H54 (cell line): ENCODE measurements at regions not wholly inside any gene's neighbourhood (a gene's known extent, or its start where the extent isn't known, plus 50 kb on each side); places are given as distances from the start of the nearest gene placed in this dataset.
A peak's percentile ranks its signal among the peaks of the same experiment; 100 is the strongest.
"Not testable (repeated sequence)": the region's sequence is repeated elsewhere in the genome, so short reads cannot be mapped to it uniquely, and the experiment has no call there.

Source experiments
- DNase-seq: peaks from one replicate; pipeline ENCODE4 v3.0.0; 2011; ENCODE audit warnings: low spot score, mixed read lengths; ENCODE audit not compliant: insufficient read length
- FAIRE-seq: peaks from 3 replicates; lab custom pipeline; 2011; peaks lifted over from hg19 to GRCh38; lab: Jason Lieb, UNC
- POLR2A ChIP-seq: IDR thresholded peaks from 2 replicates; pipeline ENCODE4 v1.6.1; 2011; ENCODE audit warnings: low read depth, mild to moderate bottlenecking, low read length

DNA sequence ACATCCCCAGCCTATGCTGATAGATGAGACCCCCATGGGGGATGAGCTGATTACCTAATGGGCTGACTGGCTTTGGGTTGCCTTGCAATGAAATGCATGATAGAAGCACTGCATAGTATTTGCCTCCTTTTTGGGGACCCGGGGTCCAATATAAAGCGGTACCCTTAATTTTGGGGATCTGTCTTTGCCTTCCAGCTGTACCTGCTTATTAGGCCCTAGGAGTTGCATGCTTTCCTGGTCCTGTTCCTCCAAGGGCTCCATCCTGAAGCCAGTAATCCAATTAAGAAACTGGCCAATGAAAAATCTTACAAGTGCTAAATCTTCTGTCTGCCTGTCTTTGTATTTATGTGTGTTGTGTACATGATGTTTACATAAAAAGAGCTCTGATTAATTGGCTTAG, 791.6 kb downstream of the TRIML1 start:
- DNase-seq (no peak), FAIRE-seq (no peak)
- no peak for TF ChIP-seq POLR2A

- TF ChIP-seq POLR2A, result no peak
- FAIRE-seq, result no peak
- DNase-seq, result no peak
Measured at GRCh38 chr4:188934320-188934962, 795.2 kb downstream of the TRIML1 start.

DNA sequence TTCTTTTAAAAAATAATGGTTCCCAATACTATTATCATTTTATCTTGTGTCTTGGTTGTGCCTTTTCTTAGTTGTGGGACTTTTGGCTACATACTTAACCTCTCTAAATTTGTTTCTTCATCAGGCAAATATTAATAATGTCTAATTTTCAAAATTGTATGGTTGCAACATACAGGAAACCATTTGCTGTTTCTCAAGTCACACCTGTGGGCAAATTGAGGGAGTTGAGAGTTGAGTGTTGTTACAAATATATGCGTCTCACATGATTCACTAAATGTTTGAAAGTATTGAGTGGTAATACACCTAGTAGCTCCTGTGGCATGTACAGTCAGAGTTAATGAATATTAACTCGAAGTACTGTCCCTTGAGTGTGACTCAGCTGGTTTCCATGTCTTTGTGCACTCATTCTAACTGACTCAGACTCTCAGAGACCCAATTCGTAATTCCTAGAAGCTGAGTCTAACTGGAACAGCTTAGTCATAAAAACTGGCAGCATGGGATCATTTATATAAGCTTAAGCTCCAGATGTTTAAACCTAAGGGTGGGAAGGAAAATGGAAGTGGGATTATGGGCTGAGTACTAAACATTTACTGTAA, 802.4 kb downstream of the TRIML1 start:
- no peak for TF ChIP-seq POLR2A
- FAIRE-seq (peak; percentile 94), DNase-seq (peak; percentile 23)

DNA sequence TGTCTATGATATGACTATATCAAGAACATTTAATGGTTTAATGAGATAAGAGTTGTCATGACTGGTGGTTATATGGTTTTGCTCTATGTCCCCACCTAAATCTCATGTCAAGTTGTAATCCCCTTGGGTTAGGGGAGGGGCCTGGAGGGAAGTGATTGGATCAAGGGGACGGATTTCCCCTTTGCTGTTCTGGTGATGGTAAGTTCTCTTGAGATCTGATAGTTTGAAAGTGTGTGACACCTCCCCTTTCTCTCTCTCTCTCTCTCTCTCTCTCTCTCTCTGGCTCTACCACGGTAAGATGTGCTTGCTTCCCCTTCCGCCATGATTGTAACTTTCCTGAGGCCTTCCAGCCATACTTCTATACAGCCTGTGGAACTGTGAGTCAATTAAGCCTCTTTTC, 803.4 kb downstream of the TRIML1 start:
- DNase-seq (no peak), FAIRE-seq (no peak)
- no peak for TF ChIP-seq POLR2A

- FAIRE-seq, result no peak
- no peak for DNase-seq
- TF ChIP-seq POLR2A, result no peak
Measured at GRCh38 chr4:188949596-188949995, 810.4 kb downstream of the TRIML1 start.

DNA sequence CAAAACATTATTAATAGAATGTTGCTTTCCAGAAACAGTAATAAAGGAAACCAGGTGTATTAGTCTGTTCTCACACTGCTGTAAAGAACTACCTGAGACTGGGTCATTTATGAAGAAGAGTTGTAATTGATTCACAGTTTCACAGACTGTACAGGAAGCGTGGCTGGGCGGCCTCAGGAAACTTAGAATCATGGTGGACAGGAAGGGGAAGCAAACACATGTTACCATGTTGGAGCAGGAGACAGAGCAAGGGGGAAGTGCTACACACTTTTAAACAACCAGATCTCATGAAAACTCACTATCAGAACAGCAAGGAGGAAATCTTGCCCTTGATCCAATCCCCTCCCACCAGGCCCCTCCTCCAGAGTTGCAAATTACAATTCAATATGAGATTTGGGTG, 815.8 kb downstream of the TRIML1 start:
- no peak for FAIRE-seq
- no peak for TF ChIP-seq POLR2A
- no peak for DNase-seq

DNA sequence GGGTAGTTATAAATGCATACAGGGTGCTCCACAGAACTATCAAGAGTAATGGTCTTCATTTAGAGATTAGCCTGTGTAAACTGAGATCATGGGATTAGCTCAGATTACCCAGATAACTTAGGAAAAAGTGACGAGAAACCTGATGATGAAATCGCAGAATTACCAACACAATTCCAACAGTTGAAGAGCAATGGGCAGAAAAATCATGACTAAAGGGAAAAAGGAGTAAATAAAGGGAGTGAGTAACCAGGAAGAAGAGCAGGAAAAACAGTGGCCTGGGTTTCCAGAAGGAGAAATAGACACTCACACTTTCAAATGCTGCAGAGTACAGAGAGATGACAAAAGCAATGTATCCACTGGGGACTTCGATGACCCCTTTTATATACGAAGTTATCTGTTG, 817.3 kb downstream of the TRIML1 start:
- no peak for FAIRE-seq
- no peak for TF ChIP-seq POLR2A

GRCh38 chr4:188958346-188958745, 819.1 kb downstream of the TRIML1 start:
- DNase-seq (no peak), FAIRE-seq (no peak)
- no peak for TF ChIP-seq POLR2A

More for the DNA sequence above, 817.3 kb downstream of the TRIML1 start:
- DNase-seq, result no peak

- FAIRE-seq (no peak), DNase-seq (no peak)
- TF ChIP-seq POLR2A, result no peak
Measured at GRCh38 chr4:188959424-188959823, 820.2 kb downstream of the TRIML1 start.

DNA sequence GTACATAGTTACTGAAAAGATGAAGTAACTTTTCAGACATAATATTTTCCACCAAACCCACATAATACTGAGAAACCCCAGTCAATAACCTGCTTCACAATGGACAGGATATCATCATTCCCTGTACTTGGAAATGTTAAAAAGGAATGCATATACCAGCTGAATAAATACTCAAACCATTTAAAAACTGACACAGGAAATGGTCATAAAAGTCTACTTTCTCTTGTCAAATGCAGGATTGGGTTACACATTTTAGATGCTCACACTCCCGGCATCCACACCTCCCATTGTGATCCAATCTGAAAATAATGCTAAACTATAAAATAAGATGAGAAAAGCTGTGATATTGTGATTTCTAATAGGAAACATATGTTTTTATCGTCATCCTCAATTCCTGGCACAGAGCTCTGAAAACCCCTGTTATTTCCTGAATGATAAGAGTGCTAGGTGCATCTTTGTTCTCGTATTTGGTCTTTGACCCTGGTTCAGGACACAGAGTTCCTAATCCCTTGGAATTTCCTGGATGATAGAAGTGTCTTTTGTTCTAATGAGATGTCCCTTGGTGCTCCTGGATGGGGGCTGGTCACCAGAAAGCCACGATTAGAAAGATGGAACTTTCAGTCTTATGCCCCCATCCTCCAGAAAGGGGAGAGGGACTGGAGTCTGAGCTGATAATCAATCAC, 821.3 kb downstream of the TRIML1 start:
- DNase-seq, result no peak
- FAIRE-seq, result no peak
- TF ChIP-seq POLR2A, result no peak

- no peak for TF ChIP-seq POLR2A
- FAIRE-seq (no peak), DNase-seq (no peak)
Measured at GRCh38 chr4:188971125-188971524, 831.9 kb downstream of the TRIML1 start.

DNA sequence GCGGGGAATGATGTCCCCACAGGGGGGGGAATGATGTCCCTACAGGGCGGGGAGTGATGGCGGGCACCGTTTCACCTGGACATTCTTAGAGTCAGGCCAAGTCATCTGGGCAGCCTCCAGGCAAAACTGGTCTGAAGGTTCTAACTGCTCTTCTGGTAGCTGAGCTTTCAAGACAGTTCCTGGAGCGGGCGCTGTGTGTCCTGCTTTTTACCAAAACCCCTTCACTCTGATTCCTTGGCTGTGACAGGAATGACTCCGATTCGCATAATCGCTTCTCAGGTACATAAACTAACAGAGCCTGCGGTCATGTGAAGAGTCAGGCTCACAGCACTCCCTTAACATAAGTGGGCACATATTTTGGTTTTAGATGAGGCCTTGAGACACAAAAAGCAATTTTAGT, 836.0 kb downstream of the TRIML1 start:
- TF ChIP-seq POLR2A, result no peak
- DNase-seq (no peak), FAIRE-seq (no peak)

- no peak for FAIRE-seq
- DNase-seq, result no peak
- TF ChIP-seq POLR2A, result no peak
Measured at GRCh38 chr4:188976644-188977115, 837.4 kb downstream of the TRIML1 start.

DNA sequence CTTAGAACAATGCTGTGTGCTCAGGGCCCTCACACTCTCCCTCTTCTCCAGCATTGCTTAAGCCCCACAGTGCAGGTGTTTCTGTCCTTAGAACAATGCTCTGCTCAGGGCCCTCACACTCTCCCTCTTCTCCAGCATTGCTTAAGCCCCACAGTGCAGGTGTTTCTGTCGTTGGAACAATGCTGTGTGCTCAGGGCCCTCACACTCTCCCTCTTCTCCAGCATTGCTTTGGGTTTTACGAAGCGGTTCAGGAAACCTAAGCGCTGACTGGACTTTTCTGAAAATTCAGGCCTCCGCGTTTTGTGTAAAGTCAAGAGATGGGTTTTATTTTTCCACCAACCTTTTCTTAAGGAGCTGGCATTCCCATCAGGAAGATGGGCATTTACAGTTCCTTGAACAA, 838.0 kb downstream of the TRIML1 start:
- FAIRE-seq, DNase-seq: not testable (repeated sequence)

DNA sequence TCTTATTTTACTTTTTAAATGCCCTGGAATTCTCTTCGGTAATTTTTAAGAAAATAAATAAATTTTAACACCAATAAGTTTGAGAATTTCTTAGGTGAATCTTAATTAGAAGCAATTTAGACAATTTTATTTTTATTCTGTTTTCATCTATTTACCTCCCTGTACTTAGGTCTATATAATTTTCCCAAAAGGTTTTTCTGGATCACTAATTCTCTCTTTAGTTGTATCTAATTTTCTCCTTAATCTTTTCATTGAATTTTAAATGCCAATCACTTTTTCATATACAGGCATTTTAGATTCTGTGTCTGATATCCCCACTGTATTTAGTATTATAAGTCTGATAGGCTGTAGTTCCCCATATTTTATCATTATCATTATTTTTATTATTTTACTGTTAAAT, 845.3 kb downstream of the TRIML1 start:
- no peak for DNase-seq
- FAIRE-seq, result no peak
- TF ChIP-seq POLR2A, result no peak

DNA sequence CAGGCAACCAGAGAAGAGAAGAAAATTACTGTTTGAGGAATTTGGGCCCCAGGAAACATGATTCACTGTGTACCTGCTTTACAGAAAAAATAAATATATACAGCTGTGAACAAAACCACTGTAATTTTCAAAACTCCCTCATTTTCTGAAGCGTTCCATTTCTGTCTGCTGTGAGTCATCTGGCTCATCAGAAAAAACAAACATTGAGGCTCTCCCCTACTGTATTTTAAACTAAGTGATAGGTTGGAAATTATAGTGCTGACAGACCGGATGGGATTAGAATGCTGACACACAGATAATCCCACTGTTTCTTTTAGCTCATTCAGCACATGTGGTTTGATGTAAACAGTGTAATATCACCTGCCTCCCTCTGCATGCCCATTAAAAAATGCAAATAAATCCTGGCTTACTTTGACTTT, 847.0 kb downstream of the TRIML1 start:
- FAIRE-seq (no peak), DNase-seq (no peak)
- TF ChIP-seq POLR2A, result no peak
